ENCODE measurements at regions not wholly inside any gene's neighbourhood (a gene's known extent, or its start where the extent isn't known, plus 50 kb on each side); places are given as distances from the start of the nearest gene placed in this dataset.

- H2AFZ ChIP-seq (ENCODE audit: low read length): no peak overlapping the region
- TF ChIP-seq MBNL3 (CRISPR knock-in tag; conservative IDR thresholded peaks at IDR 0.05) (no peak), WIZ (CRISPR knock-in tag; IDR thresholded peaks at IDR 0.05) (no peak), CEBPG (CRISPR knock-in tag; IDR thresholded peaks at IDR 0.05) (no peak), NR2F6 (IDR thresholded peaks at IDR 0.05) (no peak), NR2F6 (CRISPR knock-in tag; IDR thresholded peaks at IDR 0.05) (no peak), PRMT3 (CRISPR knock-in tag; IDR thresholded peaks at IDR 0.05; ENCODE audit: borderline replicate concordance, low read depth) (no peak)
- TF ChIP-seq, protein P1, sequence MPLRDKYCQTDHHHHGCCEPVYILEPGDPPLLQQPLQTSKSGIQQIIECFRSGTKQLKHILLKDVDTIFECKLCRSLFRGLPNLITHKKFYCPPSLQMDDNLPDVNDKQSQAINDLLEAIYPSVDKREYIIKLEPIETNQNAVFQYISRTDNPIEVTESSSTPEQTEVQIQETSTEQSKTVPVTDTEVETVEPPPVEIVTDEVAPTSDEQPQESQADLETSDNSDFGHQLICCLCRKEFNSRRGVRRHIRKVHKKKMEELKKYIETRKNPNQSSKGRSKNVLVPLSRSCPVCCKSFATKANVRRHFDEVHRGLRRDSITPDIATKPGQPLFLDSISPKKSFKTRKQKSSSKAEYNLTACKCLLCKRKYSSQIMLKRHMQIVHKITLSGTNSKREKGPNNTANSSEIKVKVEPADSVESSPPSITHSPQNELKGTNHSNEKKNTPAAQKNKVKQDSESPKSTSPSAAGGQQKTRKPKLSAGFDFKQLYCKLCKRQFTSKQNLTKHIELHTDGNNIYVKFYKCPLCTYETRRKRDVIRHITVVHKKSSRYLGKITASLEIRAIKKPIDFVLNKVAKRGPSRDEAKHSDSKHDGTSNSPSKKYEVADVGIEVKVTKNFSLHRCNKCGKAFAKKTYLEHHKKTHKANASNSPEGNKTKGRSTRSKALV (CRISPR knock-in tag; IDR thresholded peaks at IDR 0.05): no peak
- BruUV-seq (replicated peaks): no TSS peak
- intact Hi-C loops (cut with micrococcal nuclease; ENCODE audit: unreplicated experiment) (no loop called here), in situ Hi-C loops (cut with HindIII; ENCODE audit: extremely low pct_ligation_motif_present, low pct_unique_long_range_greater_than_20kb) (no loop called here)
- no peaks in the 10 kb centered on the region; a peak in 1 of 5 replicates for H3K27me3 ChIP-seq (ENCODE audit: control insufficient read depth in 1 of 2, insufficient read depth in 2 of 2, low read length in 2 of 2)
- H3K9me3 ChIP-seq (ENCODE audit: low read length): no peaks in the 10 kb centered on the region
- H3K79me2 ChIP-seq (ENCODE audit: insufficient read depth, low read length): no peaks in the 10 kb centered on the region
- 55% methylated on average over 3 of the region's 3 CpGs for WGBS (ENCODE audit: low lambda C conversion rate)
- ChIA-PET CTCF (ENCODE audit: low intra/inter-chr PET ratio, low total read pairs) (interaction anchor here (1.2 kb wide), 1 partner anchor 265 kb away, joined by 4 read pairs; no protein-coding TSS in a partner anchor), POLR2A (no interaction called here)
- ATAC-seq (no peak), DNase-seq (ENCODE audit: low spot score) (no peak), FAIRE-seq (no peak)
- H3K4me2 ChIP-seq (ENCODE audit: low read depth, low read length): no peak overlapping the region
- no peak overlapping the region for H3K9ac ChIP-seq (ENCODE audit: insufficient read depth, low read depth, low read length)
- no peaks in the 10 kb centered on the region for H3K36me3 ChIP-seq (replicated peaks in 1 of 2; ENCODE audit: control insufficient read depth in 1 of 2, insufficient read depth in 2 of 2, low read length in 2 of 2)
- H3K4me1 ChIP-seq (ENCODE audit: insufficient read depth, low read length): no peaks in the 10 kb centered on the region
- no peaks in the 10 kb centered on the region for H4K20me1 ChIP-seq (ENCODE audit: insufficient read depth, low read length)
- H3K4me3 ChIP-seq (replicated peaks in 1 of 3; ENCODE audit: insufficient read depth in 1 of 3, low read depth in 2 of 3, low read length in 3 of 3): no peak overlapping the region
- no peak overlapping the region for H3K27ac ChIP-seq (ENCODE audit: extremely low read length, insufficient read depth, low read length)
Observed at GRCh38 chr10:15460661-15461060, 89.6 kb upstream of the FAM171A1 start.

DNA sequence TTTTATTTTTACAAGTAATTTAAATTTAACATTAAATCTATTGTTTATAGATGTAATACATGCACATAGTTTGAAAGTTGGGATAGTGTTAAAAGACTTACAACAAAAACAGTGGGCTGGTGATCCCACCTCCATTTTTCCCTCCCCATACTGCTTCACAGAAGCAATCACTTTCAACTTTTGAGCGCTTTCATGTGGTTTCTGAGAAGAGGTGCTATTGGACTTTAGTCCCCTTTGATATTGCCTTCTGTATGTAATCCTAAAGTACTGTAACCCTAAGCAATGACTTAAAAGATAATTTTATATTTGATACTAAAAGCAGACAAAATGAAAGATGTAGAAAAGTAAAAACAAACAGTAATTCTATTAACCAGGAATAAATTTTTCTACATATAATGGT lies 88.1 kb upstream of the FAM171A1 start:
- in situ Hi-C loops (cut with HindIII; ENCODE audit: extremely low pct_ligation_motif_present, low pct_unique_long_range_greater_than_20kb) (no loop called here), intact Hi-C loops (cut with micrococcal nuclease; ENCODE audit: unreplicated experiment) (no loop called here)
- no peak for TF ChIP-seq RNF219 (CRISPR knock-in tag; IDR thresholded peaks at IDR 0.05)
- TF ChIP-seq TCF7 (IDR thresholded peaks at IDR 0.05; ENCODE audit: low read depth): peak; percentile 57
- ATAC-seq (no peak), FAIRE-seq (no peak), DNase-seq (ENCODE audit: low spot score) (no peak)
- no peaks in the 10 kb centered on the region for H3K4me1 ChIP-seq (ENCODE audit: insufficient read depth, low read length)
- ChIA-PET CTCF (ENCODE audit: low intra/inter-chr PET ratio, low total read pairs) (no interaction called here), POLR2A (no interaction called here)
- no TSS peak for BruUV-seq (replicated peaks)
- H4K20me1 ChIP-seq (ENCODE audit: insufficient read depth, low read length): no peaks in the 10 kb centered on the region
- H3K9me3 ChIP-seq (ENCODE audit: low read length): no peaks in the 10 kb centered on the region
- H2AFZ ChIP-seq (ENCODE audit: low read length): no peak overlapping the region
- H3K4me2 ChIP-seq (ENCODE audit: low read depth, low read length): no peak overlapping the region
- H3K9ac ChIP-seq (ENCODE audit: insufficient read depth, low read depth, low read length): no peak overlapping the region
- no peaks in the 10 kb centered on the region for H3K27me3 ChIP-seq (ENCODE audit: control insufficient read depth in 1 of 2, insufficient read depth in 2 of 2, low read length in 2 of 2)
- no peaks in the 10 kb centered on the region for H3K79me2 ChIP-seq (ENCODE audit: insufficient read depth, low read length)
- WGBS (ENCODE audit: low lambda C conversion rate): 5% methylated on average over 1 of the region's 1 CpG
- no peaks in the 10 kb centered on the region for H3K36me3 ChIP-seq (replicated peaks in 1 of 2; ENCODE audit: control insufficient read depth in 1 of 2, insufficient read depth in 2 of 2, low read length in 2 of 2)
- no peak overlapping the region for H3K4me3 ChIP-seq (replicated peaks in 1 of 3; ENCODE audit: insufficient read depth in 1 of 3, low read depth in 2 of 3, low read length in 3 of 3)
- H3K27ac ChIP-seq (ENCODE audit: extremely low read length, insufficient read depth, low read length): no peak overlapping the region
